ENCODE measurements at regions not wholly inside any gene's neighbourhood (a gene's known extent, or its start where the extent isn't known, plus 50 kb on each side); places are given as distances from the start of the nearest gene placed in this dataset.

DNA sequence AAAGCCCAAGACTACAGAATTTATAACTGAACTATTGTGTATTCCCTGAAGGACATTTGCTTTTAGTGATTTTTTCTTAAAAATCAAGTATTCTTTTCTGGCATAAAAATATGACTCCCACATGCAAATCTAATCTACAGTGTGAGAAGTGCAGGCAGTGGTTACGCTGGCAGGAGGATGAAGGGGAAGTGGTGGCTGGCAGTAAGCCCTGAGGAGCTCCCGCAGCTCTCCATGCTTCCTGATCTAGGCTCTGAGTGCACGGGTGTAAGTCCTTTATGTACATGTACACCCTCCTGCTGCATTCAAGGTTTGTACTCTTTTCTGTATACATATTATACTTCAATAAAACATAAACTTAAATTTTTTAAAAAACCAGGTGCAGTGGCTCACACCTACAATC is 67.5 kb upstream of the PRDX6 start:
- DNase-seq (ENCODE audit: low read depth), result no peak
- TF ChIP-seq, protein P1, sequence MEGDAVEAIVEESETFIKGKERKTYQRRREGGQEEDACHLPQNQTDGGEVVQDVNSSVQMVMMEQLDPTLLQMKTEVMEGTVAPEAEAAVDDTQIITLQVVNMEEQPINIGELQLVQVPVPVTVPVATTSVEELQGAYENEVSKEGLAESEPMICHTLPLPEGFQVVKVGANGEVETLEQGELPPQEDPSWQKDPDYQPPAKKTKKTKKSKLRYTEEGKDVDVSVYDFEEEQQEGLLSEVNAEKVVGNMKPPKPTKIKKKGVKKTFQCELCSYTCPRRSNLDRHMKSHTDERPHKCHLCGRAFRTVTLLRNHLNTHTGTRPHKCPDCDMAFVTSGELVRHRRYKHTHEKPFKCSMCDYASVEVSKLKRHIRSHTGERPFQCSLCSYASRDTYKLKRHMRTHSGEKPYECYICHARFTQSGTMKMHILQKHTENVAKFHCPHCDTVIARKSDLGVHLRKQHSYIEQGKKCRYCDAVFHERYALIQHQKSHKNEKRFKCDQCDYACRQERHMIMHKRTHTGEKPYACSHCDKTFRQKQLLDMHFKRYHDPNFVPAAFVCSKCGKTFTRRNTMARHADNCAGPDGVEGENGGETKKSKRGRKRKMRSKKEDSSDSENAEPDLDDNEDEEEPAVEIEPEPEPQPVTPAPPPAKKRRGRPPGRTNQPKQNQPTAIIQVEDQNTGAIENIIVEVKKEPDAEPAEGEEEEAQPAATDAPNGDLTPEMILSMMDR (IDR thresholded peaks at IDR 0.05; ENCODE audit: control insufficient read depth, extremely low read depth, insufficient read depth), result no peak
- H3K4me3 ChIP-seq (ENCODE audit: low read depth, low read length), result no peak overlapping the region

DNA sequence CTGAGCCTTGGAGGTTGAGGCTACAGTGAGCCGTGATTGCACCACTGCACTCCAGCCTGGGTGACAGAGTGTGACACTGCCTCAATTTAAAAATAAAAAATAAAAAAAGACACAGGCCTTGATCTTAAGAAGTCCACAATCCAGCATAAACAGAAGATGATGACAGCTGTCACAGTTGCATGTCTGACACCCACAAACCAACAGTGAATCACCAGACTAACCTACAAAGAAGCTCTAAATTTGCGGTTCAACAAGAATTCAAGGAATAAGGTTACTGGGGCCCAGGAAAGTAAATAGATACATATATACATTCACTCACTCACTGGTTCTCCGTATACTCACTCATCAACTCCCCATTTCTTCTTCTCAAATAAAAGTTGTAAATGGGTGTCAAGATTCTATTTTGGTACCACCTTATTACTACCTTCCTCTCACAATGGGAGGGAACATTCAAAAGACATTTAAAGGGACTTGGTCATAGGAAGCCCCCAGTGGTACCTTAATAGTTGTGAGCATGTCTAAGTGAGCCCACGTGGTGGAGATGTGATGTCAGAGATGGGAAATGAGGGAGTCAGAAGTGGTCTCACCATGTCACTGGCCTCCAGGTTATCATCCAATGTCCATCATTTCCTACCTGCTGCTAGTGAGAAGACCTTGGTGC is 66.9 kb upstream of the PRDX6 start:
- TF ChIP-seq, protein P1 (IDR thresholded peaks at IDR 0.05; ENCODE audit: control insufficient read depth, extremely low read depth, insufficient read depth), result no peak
- DNase-seq (ENCODE audit: low read depth), result no peak
- H3K4me3 ChIP-seq (ENCODE audit: low read depth, low read length), result no peak overlapping the region

DNA sequence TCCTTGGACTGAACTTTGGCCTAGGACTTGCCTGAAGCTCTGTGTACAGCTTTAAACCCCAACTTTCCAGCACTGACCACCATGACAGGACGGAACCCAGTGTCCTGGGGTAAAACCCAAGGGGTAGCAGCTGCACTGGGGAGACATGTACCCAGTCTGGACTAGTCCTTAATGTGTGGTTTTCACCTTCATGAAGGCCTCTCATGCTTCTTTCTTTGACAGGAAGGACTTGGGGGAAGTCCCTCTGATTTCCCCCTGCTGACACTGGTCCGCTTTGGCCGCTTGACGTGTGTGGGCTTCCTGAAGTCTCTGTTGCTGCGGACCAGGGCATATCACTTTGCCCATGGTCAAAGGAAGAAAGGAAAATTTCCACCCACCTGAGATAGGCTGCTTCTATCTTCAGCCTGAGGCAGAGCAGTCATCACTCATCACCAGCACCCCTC is 66.3 kb upstream of the PRDX6 start:
- DNase-seq (ENCODE audit: low read depth), result no peak
- TF ChIP-seq, protein P1 (IDR thresholded peaks at IDR 0.05; ENCODE audit: control insufficient read depth, extremely low read depth, insufficient read depth), result no peak
- no peak overlapping the region for H3K4me3 ChIP-seq (ENCODE audit: low read depth, low read length)

DNA sequence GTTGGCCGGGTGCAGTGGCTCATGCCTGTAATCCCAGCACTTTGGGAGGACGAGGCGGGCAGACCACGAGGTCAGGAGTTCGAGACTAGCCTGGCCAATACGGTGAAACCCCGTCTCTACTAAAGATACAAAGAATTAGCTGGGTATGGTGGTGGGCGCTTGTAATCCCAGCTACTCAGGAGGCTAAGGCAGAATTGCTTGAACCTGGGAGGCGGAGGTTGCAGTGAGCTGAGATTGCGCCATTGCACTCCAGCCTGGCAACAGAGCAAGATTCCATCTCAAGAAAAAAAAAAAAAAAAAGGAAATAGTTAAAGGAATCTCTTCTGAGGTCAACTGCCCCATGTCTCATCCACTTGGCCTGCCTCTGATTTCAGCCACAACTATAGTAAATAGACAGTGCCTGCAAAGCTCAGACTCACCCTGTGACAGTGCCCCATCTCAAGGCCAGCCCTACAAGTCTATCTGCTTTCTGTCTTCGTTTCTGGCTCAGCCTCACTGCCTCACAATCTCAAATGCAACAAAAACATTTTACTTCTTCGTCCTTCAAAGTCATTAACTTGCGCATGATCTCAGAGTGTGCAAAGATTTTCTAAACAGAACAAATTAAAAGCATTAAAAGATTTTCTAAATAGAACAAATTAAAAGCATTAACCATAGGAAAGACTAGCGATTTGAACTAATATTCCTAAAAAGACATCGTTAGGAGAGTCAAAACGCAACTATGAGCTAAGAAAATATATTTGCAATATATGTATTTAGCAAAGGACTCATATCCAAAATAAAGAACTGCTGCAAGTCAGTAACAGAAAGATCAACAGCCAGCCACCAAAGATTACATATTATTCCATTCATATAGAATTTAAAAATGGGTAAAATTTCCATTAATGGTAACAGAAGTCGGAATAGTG is 65.0 kb upstream of the PRDX6 start:
- DNase-seq (ENCODE audit: low read depth), result no peak

DNA sequence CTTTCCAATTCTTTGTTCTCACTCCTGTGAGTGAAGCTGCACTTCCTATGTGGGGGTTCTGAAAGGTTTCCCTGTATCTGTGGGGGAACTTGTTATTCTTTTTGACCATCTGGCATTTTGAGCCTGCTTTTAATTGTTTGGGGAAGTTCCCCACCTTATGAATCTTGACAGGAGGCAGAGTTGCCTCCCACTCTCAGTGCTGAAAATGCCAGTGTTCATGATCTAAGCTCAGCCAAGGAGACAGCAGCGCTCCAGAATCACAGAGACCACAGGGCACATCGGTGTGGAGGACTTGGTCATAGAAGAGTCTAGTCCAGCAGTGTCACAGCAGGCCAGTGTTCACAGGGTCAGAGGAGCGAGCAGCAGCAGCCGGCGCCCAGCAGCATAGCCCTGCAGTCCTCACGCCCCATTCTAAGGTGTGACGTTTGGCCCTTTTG is 63.8 kb upstream of the PRDX6 start:
- no peak for DNase-seq (ENCODE audit: low read depth)
- H3K4me3 ChIP-seq (ENCODE audit: low read depth, low read length), result no peak overlapping the region
- TF ChIP-seq, protein P1 (IDR thresholded peaks at IDR 0.05; ENCODE audit: control insufficient read depth, extremely low read depth, insufficient read depth), result no peak

More for the DNA sequence above, 65.0 kb upstream of the PRDX6 start:
- no peak overlapping the region for H3K4me3 ChIP-seq (ENCODE audit: low read depth, low read length)
- TF ChIP-seq, protein P1 (IDR thresholded peaks at IDR 0.05; ENCODE audit: control insufficient read depth, extremely low read depth, insufficient read depth), result no peak

DNA sequence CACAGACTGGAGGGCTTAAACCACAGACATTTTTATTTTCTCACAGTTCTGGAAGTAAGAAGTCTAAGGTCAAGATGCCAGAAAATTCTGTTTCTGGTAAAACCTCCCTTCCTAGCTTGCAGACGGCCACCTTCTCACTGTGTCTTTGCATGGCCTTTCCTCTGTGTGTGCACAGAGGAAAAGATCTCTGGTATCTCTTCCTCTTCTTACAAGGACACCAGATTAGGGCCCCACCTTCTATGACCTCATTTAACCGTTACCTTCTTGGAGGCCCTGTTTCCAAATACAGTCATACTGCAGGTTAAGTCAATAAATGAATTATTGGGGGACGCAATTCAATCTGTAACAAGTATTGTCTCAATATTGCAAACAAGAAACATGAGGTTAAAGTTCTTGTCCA is 63.0 kb upstream of the PRDX6 start:
- DNase-seq (ENCODE audit: low read depth), result no peak
- TF ChIP-seq, protein P1 (IDR thresholded peaks at IDR 0.05; ENCODE audit: control insufficient read depth, extremely low read depth, insufficient read depth), result no peak
- no peak overlapping the region for H3K4me3 ChIP-seq (ENCODE audit: low read depth, low read length)

Data from LNCaP clone FGC (cell line).